ENCODE measurements at regions not wholly inside any gene's neighbourhood (a gene's known extent, or its start where the extent isn't known, plus 50 kb on each side); places are given as distances from the start of the nearest gene placed in this dataset.
"Not testable (repeated sequence)": the region's sequence is repeated elsewhere in the genome, so short reads cannot be mapped to it uniquely, and the experiment has no call there.

- not testable (repeated sequence) for TF ChIP-seq CTCF (IDR thresholded peaks at IDR 0.05; ENCODE audit: low read depth, low read length); POLR2A (IDR thresholded peaks at IDR 0.05; ENCODE audit: extremely low read depth, insufficient read length)
Observed at GRCh38 chr4:114044351-114044750, 64.9 kb upstream of the ARSJ start.
